ENCODE measurements at regions not wholly inside any gene's neighbourhood (a gene's known extent, or its start where the extent isn't known, plus 50 kb on each side); places are given as distances from the start of the nearest gene placed in this dataset.

- ATAC-seq (no peak), DNase-seq (no peak)
- Histone ChIP-seq H3K36me3 (no peaks in the 10 kb centered on the region), H3K9me3 (peaks cover 0 to 7% (median 0%) of the 10 kb centered on the region in 11 donors), H3K4me3 (no peak overlapping the region), H3K27ac (no peak overlapping the region), H3K4me1 (no peaks in the 10 kb centered on the region), H3K27me3 (peaks cover 0 to 33% (median 0%) of the 10 kb centered on the region in 7 donors)
- TF ChIP-seq, protein P1, sequence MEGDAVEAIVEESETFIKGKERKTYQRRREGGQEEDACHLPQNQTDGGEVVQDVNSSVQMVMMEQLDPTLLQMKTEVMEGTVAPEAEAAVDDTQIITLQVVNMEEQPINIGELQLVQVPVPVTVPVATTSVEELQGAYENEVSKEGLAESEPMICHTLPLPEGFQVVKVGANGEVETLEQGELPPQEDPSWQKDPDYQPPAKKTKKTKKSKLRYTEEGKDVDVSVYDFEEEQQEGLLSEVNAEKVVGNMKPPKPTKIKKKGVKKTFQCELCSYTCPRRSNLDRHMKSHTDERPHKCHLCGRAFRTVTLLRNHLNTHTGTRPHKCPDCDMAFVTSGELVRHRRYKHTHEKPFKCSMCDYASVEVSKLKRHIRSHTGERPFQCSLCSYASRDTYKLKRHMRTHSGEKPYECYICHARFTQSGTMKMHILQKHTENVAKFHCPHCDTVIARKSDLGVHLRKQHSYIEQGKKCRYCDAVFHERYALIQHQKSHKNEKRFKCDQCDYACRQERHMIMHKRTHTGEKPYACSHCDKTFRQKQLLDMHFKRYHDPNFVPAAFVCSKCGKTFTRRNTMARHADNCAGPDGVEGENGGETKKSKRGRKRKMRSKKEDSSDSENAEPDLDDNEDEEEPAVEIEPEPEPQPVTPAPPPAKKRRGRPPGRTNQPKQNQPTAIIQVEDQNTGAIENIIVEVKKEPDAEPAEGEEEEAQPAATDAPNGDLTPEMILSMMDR (IDR thresholded peaks at IDR 0.05): no peak
- intact Hi-C loops (cut with DNase I): no loop called here
- WGBS, 2 donors: 71% methylated on average over 6 of the region's 6 CpGs
Measured at GRCh38 chr9:90444609-90445204, 197.9 kb downstream of the DIRAS2 start.

DNA sequence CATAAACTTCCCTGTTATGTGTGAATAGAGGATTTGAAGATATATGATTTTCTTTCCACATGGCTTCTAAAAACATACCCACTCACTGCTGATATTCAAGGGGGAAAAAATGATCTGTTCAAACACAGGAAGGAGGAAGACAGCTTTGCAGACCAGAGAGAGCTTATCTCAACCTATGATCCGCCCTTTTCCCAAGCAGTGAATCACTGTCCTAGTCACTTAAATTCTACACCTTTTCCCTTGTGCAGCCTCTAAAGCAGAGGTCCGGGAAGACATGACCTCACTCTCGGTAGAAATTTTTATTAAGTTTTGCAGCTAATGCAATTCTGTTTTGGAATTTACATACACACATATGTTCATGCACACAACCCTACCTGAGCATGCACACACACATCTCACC lies 197.2 kb downstream of the DIRAS2 start:
- Histone ChIP-seq H3K9me3 (no peaks in the 10 kb centered on the region), H3K27me3 (peaks cover 0 to 33% (median 0%) of the 10 kb centered on the region in 7 donors), H3K27ac (no peak overlapping the region), H3K4me1 (no peaks in the 10 kb centered on the region), H3K4me3 (no peak overlapping the region), H3K36me3 (no peaks in the 10 kb centered on the region)
- DNase-seq (no peak), ATAC-seq (no peak)
- TF ChIP-seq, protein P1 (IDR thresholded peaks at IDR 0.05): no peak
- 60 to 68% methylated on average over 3 of the region's 3 CpGs for WGBS, 2 donors
- intact Hi-C loops (cut with DNase I): no loop called here

- DNase-seq: no peak
- TF ChIP-seq, protein P1 (IDR thresholded peaks at IDR 0.05): no peak
- Histone ChIP-seq H3K36me3 (no peaks in the 10 kb centered on the region), H3K27me3 (peaks cover 0 to 33% (median under 1%) of the 10 kb centered on the region in 7 donors), H3K4me3 (no peak overlapping the region), H3K27ac (no peak overlapping the region), H3K4me1 (no peaks in the 10 kb centered on the region), H3K9me3 (no peaks in the 10 kb centered on the region)
- ATAC-seq: no peak
- intact Hi-C loops (cut with DNase I): no loop called here
- WGBS, 2 donors: 66 to 72% methylated on average over 7 of the region's 7 CpGs
Measured at GRCh38 chr9:90446200-90446948, 196.2 kb downstream of the DIRAS2 start.

GRCh38 chr9:90447773-90448172 lies 194.9 kb downstream of the DIRAS2 start:
- ATAC-seq: no peak
- no peaks in the 10 kb centered on the region for H3K36me3 ChIP-seq
- 82% methylated on average over 4 of the region's 4 CpGs for WGBS, 2 donors
- intact Hi-C loops (cut with DNase I): no loop called here
- no peaks in the 10 kb centered on the region for H3K4me1 ChIP-seq
- TF ChIP-seq, protein P1 (IDR thresholded peaks at IDR 0.05): no peak
- no peaks in the 10 kb centered on the region for H3K9me3 ChIP-seq
- no peak overlapping the region for H3K27ac ChIP-seq
- no peak for DNase-seq
- no peak overlapping the region for H3K4me3 ChIP-seq
- peaks cover 0 to 33% (median 3%) of the 10 kb centered on the region in 7 donors for H3K27me3 ChIP-seq
